Ovary (tissue), 3 donors: ENCODE measurements at regions not wholly inside any gene's neighbourhood (a gene's known extent, or its start where the extent isn't known, plus 50 kb on each side); places are given as distances from the start of the nearest gene placed in this dataset.

ENCODE experiments used
- EP300 ChIP-seq: sonication (generic); formaldehyde crosslinking; IDR thresholded peaks from one replicate; pipeline ENCODE4 v1.6.1; 2017; ENCODE audit warnings: antibody characterized with exemption
- TF ChIP-seq, protein P1 (sequence below), 3 donors: fragments of 450-650 bp in 2 of 3; fragments of 200-600 bp in 1 of 3; IDR thresholded peaks; one replicate each; pipeline versions ENCODE4 v1.5.1 to v1.8.0; 2016 to 2022; ENCODE audit warnings: antibody characterized with exemption in 3 of 3, mild to moderate bottlenecking in 1 of 3
- donor health status: DM: no; HTN: no; CAD: no.

DNA sequence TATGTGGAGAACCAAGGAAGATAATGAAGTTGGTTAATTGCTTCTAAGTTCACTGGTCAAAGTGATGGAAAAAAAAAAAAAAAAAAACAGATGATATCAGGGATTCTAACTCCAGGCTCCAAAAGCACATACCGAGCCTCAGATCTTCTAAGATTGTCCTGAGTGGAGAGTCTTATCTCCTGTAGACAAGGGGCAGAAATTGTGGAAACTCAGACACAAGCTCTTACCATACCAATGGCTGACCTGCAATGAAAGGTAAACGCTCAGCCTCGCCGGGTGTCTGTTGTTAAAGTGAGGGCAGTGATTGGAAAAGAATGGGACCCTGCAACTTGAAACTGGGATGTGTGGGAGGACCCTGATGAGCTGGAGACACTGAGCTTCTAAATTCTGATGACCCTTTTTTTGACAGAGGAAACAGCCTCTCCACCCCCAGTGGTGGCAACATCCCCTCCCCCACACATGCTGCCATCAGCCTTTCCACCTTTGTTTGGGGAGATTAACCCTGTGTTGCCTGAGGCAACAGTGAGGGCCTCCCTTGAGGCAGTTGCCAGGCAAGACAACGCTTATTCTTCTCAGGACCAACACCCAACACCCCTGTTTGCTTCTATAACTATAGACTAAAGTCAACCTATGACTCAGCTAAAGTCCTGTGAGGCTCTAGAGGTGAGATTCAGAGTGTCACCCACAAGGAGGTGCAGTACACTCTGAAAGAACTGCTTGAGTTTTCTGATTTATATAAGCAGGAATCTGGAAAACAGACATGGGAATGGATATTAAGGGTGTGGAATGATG lies 154.0 kb downstream of the THBS2 start:
- TF ChIP-seq, protein P1, sequence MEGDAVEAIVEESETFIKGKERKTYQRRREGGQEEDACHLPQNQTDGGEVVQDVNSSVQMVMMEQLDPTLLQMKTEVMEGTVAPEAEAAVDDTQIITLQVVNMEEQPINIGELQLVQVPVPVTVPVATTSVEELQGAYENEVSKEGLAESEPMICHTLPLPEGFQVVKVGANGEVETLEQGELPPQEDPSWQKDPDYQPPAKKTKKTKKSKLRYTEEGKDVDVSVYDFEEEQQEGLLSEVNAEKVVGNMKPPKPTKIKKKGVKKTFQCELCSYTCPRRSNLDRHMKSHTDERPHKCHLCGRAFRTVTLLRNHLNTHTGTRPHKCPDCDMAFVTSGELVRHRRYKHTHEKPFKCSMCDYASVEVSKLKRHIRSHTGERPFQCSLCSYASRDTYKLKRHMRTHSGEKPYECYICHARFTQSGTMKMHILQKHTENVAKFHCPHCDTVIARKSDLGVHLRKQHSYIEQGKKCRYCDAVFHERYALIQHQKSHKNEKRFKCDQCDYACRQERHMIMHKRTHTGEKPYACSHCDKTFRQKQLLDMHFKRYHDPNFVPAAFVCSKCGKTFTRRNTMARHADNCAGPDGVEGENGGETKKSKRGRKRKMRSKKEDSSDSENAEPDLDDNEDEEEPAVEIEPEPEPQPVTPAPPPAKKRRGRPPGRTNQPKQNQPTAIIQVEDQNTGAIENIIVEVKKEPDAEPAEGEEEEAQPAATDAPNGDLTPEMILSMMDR (IDR thresholded peaks at IDR 0.05) = no peak
- TF ChIP-seq EP300 = no peak
